ENCODE measurements at regions not wholly inside any gene's neighbourhood (a gene's known extent, or its start where the extent isn't known, plus 50 kb on each side); places are given as distances from the start of the nearest gene placed in this dataset.

GRCh38 chr3:157916672-157917071, 189.5 kb downstream of the SHOX2 start:
- TF ChIP-seq POLR2A (IDR thresholded peaks at IDR 0.05) (no peak), CTCF (IDR thresholded peaks at IDR 0.05 in 8 of 11, conservative IDR thresholded peaks at IDR 0.05 in 3 of 11) (no peak), POLR2AphosphoS5 (IDR thresholded peaks at IDR 0.05) (no peak)
- no peaks in the 10 kb centered on the region for H3K9me3 ChIP-seq
- no peak overlapping the region for H3K27ac ChIP-seq
- no peaks in the 10 kb centered on the region for H3K4me1 ChIP-seq
- intact Hi-C loops (cut with DNase I; ENCODE audit: low total_unique reads): no loop called here
- no peaks in the 10 kb centered on the region for H3K27me3 ChIP-seq (replicated peaks in 1 of 7)
- WGBS, 5 donors: 69 to 85% (median 73%) methylated on average over 3 of the region's 3 CpGs
- H3K36me3 ChIP-seq: no peaks in the 10 kb centered on the region
- H3K4me3 ChIP-seq: no peak overlapping the region
- no peak for DNase-seq

- TF ChIP-seq CTCF (IDR thresholded peaks at IDR 0.05 in 8 of 11, conservative IDR thresholded peaks at IDR 0.05 in 3 of 11): no peak
- no peak for TF ChIP-seq POLR2A (IDR thresholded peaks at IDR 0.05)
- no peak for TF ChIP-seq POLR2AphosphoS5 (IDR thresholded peaks at IDR 0.05)
- DNase-seq: no peak
- Histone ChIP-seq H3K27ac (no peak overlapping the region), H3K9me3 (no peaks in the 10 kb centered on the region), H3K4me1 (no peaks in the 10 kb centered on the region), H3K4me3 (no peak overlapping the region), H3K36me3 (no peaks in the 10 kb centered on the region), H3K27me3 (replicated peaks in 1 of 7) (no peaks in the 10 kb centered on the region)
- intact Hi-C loops (cut with DNase I; ENCODE audit: low total_unique reads): no loop called here
Observed at GRCh38 chr3:157914882-157915281, 191.3 kb downstream of the SHOX2 start.

GRCh38 chr3:157913741-157914150, 192.5 kb downstream of the SHOX2 start:
- H3K9me3 ChIP-seq: no peaks in the 10 kb centered on the region
- H3K27ac ChIP-seq: no peak overlapping the region
- no peak for DNase-seq
- H3K4me1 ChIP-seq: no peaks in the 10 kb centered on the region
- H3K36me3 ChIP-seq: no peaks in the 10 kb centered on the region
- intact Hi-C loops (cut with DNase I; ENCODE audit: low total_unique reads): no loop called here
- no peak for TF ChIP-seq CTCF (IDR thresholded peaks at IDR 0.05 in 8 of 11, conservative IDR thresholded peaks at IDR 0.05 in 3 of 11)
- TF ChIP-seq POLR2AphosphoS5 (IDR thresholded peaks at IDR 0.05): no peak
- no peak for TF ChIP-seq POLR2A (IDR thresholded peaks at IDR 0.05)
- no peaks in the 10 kb centered on the region for H3K27me3 ChIP-seq (replicated peaks in 1 of 7)
- H3K4me3 ChIP-seq: no peak overlapping the region
- WGBS, 5 donors: 58 to 76% (median 70%) methylated on average over 1 of the region's 1 CpG

GRCh38 chr3:157912514-157913451, 193.4 kb downstream of the SHOX2 start:
- WGBS, 5 donors: 75 to 93% (median 84%) methylated on average over 5 of the region's 5 CpGs
- no peak for TF ChIP-seq POLR2A (IDR thresholded peaks at IDR 0.05)
- no peak for TF ChIP-seq POLR2AphosphoS5 (IDR thresholded peaks at IDR 0.05)
- no peak for TF ChIP-seq CTCF (IDR thresholded peaks at IDR 0.05 in 8 of 11, conservative IDR thresholded peaks at IDR 0.05 in 3 of 11)

More at GRCh38 chr3:157912514-157913451, 193.4 kb downstream of the SHOX2 start:
- no peaks in the 10 kb centered on the region for H3K4me1 ChIP-seq
- H3K27me3 ChIP-seq (replicated peaks in 1 of 7): no peaks in the 10 kb centered on the region
- H3K27ac ChIP-seq: no peak overlapping the region
- no peaks in the 10 kb centered on the region for H3K9me3 ChIP-seq
- no peak for DNase-seq
- H3K4me3 ChIP-seq: no peak overlapping the region
- intact Hi-C loops (cut with DNase I; ENCODE audit: low total_unique reads): no loop called here
- H3K36me3 ChIP-seq: no peaks in the 10 kb centered on the region
